ENCODE measurements at regions not wholly inside any gene's neighbourhood (a gene's known extent, or its start where the extent isn't known, plus 50 kb on each side); places are given as distances from the start of the nearest gene placed in this dataset.

DNA sequence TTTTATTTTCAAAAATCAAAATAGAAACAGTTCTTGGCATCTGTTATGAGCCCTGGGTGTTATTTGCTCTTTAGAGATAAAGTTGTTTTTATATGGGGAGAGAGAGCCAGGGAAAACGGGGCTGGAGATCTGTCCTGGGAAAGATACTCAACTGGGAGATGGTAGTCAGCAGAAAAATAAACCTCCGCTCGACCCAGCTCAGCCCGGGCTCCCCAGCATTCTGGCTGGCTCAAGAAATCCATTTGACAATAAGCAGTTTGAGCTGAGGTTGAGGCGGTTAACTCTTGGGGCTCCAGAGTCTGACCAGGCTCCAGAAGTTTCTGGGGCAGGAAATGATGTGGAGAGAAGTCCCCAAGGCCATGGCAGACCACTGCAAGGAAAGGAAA, 151.9 kb downstream of the IRX5 start:
- no peak for TF ChIP-seq EP300 (IDR thresholded peaks at IDR 0.05; ENCODE audit: borderline replicate concordance in 1 of 2, low read depth in 1 of 2, low read length in 1 of 2)
- TF ChIP-seq IRF3 (IDR thresholded peaks at IDR 0.05; ENCODE audit: low read depth, low read length): no peak
- TF ChIP-seq SIN3A (IDR thresholded peaks at IDR 0.05; ENCODE audit: borderline replicate concordance, low read depth, low read length): no peak
- no peak for TF ChIP-seq POLR2AphosphoS5 (IDR thresholded peaks at IDR 0.05; ENCODE audit: low read depth, low read length)
- TF ChIP-seq, protein P1, sequence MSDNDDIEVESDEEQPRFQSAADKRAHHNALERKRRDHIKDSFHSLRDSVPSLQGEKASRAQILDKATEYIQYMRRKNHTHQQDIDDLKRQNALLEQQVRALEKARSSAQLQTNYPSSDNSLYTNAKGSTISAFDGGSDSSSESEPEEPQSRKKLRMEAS (IDR thresholded peaks at IDR 0.05; ENCODE audit: low read depth): no peak
- TF ChIP-seq, protein P2, sequence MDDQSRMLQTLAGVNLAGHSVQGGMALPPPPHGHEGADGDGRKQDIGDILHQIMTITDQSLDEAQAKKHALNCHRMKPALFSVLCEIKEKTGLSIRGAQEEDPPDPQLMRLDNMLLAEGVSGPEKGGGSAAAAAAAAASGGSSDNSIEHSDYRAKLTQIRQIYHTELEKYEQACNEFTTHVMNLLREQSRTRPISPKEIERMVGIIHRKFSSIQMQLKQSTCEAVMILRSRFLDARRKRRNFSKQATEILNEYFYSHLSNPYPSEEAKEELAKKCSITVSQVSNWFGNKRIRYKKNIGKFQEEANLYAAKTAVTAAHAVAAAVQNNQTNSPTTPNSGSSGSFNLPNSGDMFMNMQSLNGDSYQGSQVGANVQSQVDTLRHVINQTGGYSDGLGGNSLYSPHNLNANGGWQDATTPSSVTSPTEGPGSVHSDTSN (IDR thresholded peaks at IDR 0.05): no peak
- WGBS (ENCODE audit: low lambda C conversion rate): 35% methylated on average over 5 of the region's 5 CpGs
- no peak overlapping the region for H3K4me2 ChIP-seq

GRCh38 chr16:55083052-55083451, 152.4 kb downstream of the IRX5 start:
- Histone ChIP-seq H3K9ac (no peak overlapping the region), H3K4me3 (ENCODE audit: low read depth in 2 of 2, low read length in 1 of 2) (no peak overlapping the region), H4K20me1 (ENCODE audit: insufficient read depth) (no peaks in the 10 kb centered on the region), H3K4me2 (no peak overlapping the region), H3K27me3 (ENCODE audit: insufficient read depth) (no peaks in the 10 kb centered on the region), H3K4me1 (ENCODE audit: control insufficient read depth in 1 of 2, insufficient read depth in 2 of 2, low read depth in 1 of 2, low read length in 1 of 2) (no peaks in the 10 kb centered on the region; a peak in 1 of 4 replicates), H3K36me3 (replicated peaks in 1 of 2; ENCODE audit: control insufficient read depth in 1 of 2, insufficient read depth in 2 of 2, low read length in 1 of 2) (no peaks in the 10 kb centered on the region), H2AFZ (ENCODE audit: low read depth) (no peak overlapping the region), H3K79me2 (ENCODE audit: insufficient read depth) (no peaks in the 10 kb centered on the region), H3K27ac (ENCODE audit: low read depth in 2 of 2, low read length in 1 of 2) (no peak overlapping the region), H3K9me3 (no peaks in the 10 kb centered on the region), H3F3A (replicated peaks; ENCODE audit: insufficient read depth) (no peaks in the 10 kb centered on the region), H3K9me2 (no peaks in the 10 kb centered on the region)
- CTCF ChIA-PET: interaction anchor here (0.9 kb wide), 1 partner anchor 288 kb away, joined by 3 read pairs; no protein-coding TSS in a partner anchor
- peak; percentile 35 for DNase-seq
- TF ChIP-seq MXI1 (IDR thresholded peaks at IDR 0.05; ENCODE audit: low read depth, low read length) (no peak), EZH2phosphoT487 (IDR thresholded peaks at IDR 0.05; ENCODE audit: borderline replicate concordance, low read depth) (no peak), GATA2 (CRISPR knock-in tag; IDR thresholded peaks at IDR 0.05) (no peak)
- TF ChIP-seq, protein P1 (IDR thresholded peaks at IDR 0.05; ENCODE audit: low read depth): no peak
- 29% methylated on average over 5 of the region's 5 CpGs for WGBS (ENCODE audit: low lambda C conversion rate)
- POLR2A ChIA-PET: no interaction called here

More for the DNA sequence above, 151.9 kb downstream of the IRX5 start:
- H3K9me3 ChIP-seq: no peaks in the 10 kb centered on the region
- no peaks in the 10 kb centered on the region for H3K27me3 ChIP-seq (ENCODE audit: insufficient read depth)
- no peak overlapping the region for H3K4me3 ChIP-seq (ENCODE audit: low read depth in 2 of 2, low read length in 1 of 2)
- no peak for DNase-seq
- H3F3A ChIP-seq (replicated peaks; ENCODE audit: insufficient read depth): no peaks in the 10 kb centered on the region
- ChIA-PET CTCF (interaction anchor here (0.9 kb wide), 1 partner anchor 288 kb away, joined by 3 read pairs; no protein-coding TSS in a partner anchor), POLR2A (no interaction called here)
- H3K9me2 ChIP-seq: no peaks in the 10 kb centered on the region
- H3K36me3 ChIP-seq (replicated peaks in 1 of 2; ENCODE audit: control insufficient read depth in 1 of 2, insufficient read depth in 2 of 2, low read length in 1 of 2): no peaks in the 10 kb centered on the region
- no peak overlapping the region for H3K9ac ChIP-seq
- no peak overlapping the region for H2AFZ ChIP-seq (ENCODE audit: low read depth)
- no peaks in the 10 kb centered on the region for H4K20me1 ChIP-seq (ENCODE audit: insufficient read depth)
- H3K79me2 ChIP-seq (ENCODE audit: insufficient read depth): no peaks in the 10 kb centered on the region
- no peak overlapping the region for H3K27ac ChIP-seq (ENCODE audit: low read depth in 2 of 2, low read length in 1 of 2)
- no peaks in the 10 kb centered on the region; a peak in 1 of 4 replicates for H3K4me1 ChIP-seq (ENCODE audit: control insufficient read depth in 1 of 2, insufficient read depth in 2 of 2, low read depth in 1 of 2, low read length in 1 of 2)

Measured in SK-N-SH (cell line).